Fibroblast of skin of right quadriceps (primary cell): ENCODE measurements at regions not wholly inside any gene's neighbourhood (a gene's known extent, or its start where the extent isn't known, plus 50 kb on each side); places are given as distances from the start of the nearest gene placed in this dataset.
A peak's percentile ranks its signal among the peaks of the same experiment; 100 is the strongest.

Source experiments
- DNase-seq: peaks from one replicate; pipeline ENCODE4 v3.0.0-alpha.2; 2013

- DNase-seq, result no peak
Measured at GRCh38 chr11:19321351-19321750, 80.6 kb upstream of the E2F8 start.

- no peak for DNase-seq
Measured at GRCh38 chr11:19320827-19321226, 80.1 kb upstream of the E2F8 start.

GRCh38 chr11:19316434-19316833, 75.7 kb upstream of the E2F8 start:
- DNase-seq, result peak; percentile 25

GRCh38 chr11:19315511-19315910, 74.8 kb upstream of the E2F8 start:
- no peak for DNase-seq

GRCh38 chr11:19313140-19313539, 72.4 kb upstream of the E2F8 start:
- no peak for DNase-seq

GRCh38 chr11:19311308-19312030, 70.7 kb upstream of the E2F8 start:
- DNase-seq, result peak; percentile 44

- DNase-seq, result no peak
Measured at GRCh38 chr11:19307498-19307897, 66.8 kb upstream of the E2F8 start.

GRCh38 chr11:19306179-19306944, 65.6 kb upstream of the E2F8 start:
- DNase-seq, result no peak

- DNase-seq, result peak; percentile 57
Measured at GRCh38 chr11:19301361-19301760, 60.6 kb upstream of the E2F8 start.

- DNase-seq, result no peak
Measured at GRCh38 chr11:19294444-19294843, 53.7 kb upstream of the E2F8 start.

- DNase-seq, result no peak
Measured at GRCh38 chr11:19291064-19291463, 50.3 kb upstream of the E2F8 start.
